WTC11 (cell line): ENCODE measurements at regions not wholly inside any gene's neighbourhood (a gene's known extent, or its start where the extent isn't known, plus 50 kb on each side); places are given as distances from the start of the nearest gene placed in this dataset.
"Not testable (repeated sequence)": the region's sequence is repeated elsewhere in the genome, so short reads cannot be mapped to it uniquely, and the experiment has no call there.

ENCODE experiments used
- ARID4B ChIP-seq: sonication (generic); formaldehyde crosslinking; IDR thresholded peaks from 2 replicates; pipeline ENCODE4 v1.8.0; 2023; ENCODE audit warnings: missing genetic modification reagents, mild to moderate bottlenecking, borderline replicate concordance
- ATF2 ChIP-seq: sonication (generic); formaldehyde crosslinking; IDR thresholded peaks from 2 replicates; pipeline ENCODE4 v1.8.1; 2022; ENCODE audit warnings: low read depth, missing genetic modification reagents, borderline replicate concordance
- CTCF ChIP-seq: fragments of 200-600 bp; IDR thresholded peaks from 2 replicates; pipeline ENCODE4 v1.8.0; 2022; ENCODE audit warnings: antibody characterized with exemption
- IRF2 ChIP-seq: sonication (generic); formaldehyde crosslinking; IDR thresholded peaks from 2 replicates; pipeline ENCODE4 v1.8.0; 2022; ENCODE audit warnings: low read depth, missing genetic modification reagents, borderline replicate concordance
- KAT7 ChIP-seq: sonication (generic); formaldehyde crosslinking; IDR thresholded peaks from 2 replicates; pipeline ENCODE4 v1.8.1; 2023; ENCODE audit warnings: missing genetic modification reagents, mild to moderate bottlenecking, borderline replicate concordance
- PREB ChIP-seq: sonication (generic); formaldehyde crosslinking; IDR thresholded peaks from 2 replicates; pipeline ENCODE4 v1.8.1; 2022; ENCODE audit warnings: mild to moderate bottlenecking, missing genetic modification reagents, moderate library complexity, borderline replicate concordance
- TEAD1 ChIP-seq: sonication (generic); formaldehyde crosslinking; IDR thresholded peaks from 2 replicates; pipeline ENCODE4 v1.8.0; 2022; ENCODE audit warnings: mild to moderate bottlenecking, missing genetic modification reagents
- USF1 ChIP-seq: sonication (generic); formaldehyde crosslinking; IDR thresholded peaks from 2 replicates; pipeline ENCODE4 v1.8.0; 2022; ENCODE audit warnings: mild to moderate bottlenecking, missing genetic modification reagents
- USF2 ChIP-seq: sonication (generic); formaldehyde crosslinking; IDR thresholded peaks from 2 replicates; pipeline ENCODE4 v1.8.1; 2023; ENCODE audit warnings: mild to moderate bottlenecking, missing genetic modification reagents, moderate library complexity
- ZNF263 ChIP-seq: sonication (generic); formaldehyde crosslinking; IDR thresholded peaks from 2 replicates; pipeline ENCODE4 v1.8.1; 2022; ENCODE audit warnings: low read depth, mild to moderate bottlenecking, moderate library complexity, missing genetic modification reagents

GRCh38 chr7:156565002-156565401, 75.6 kb upstream of the RNF32 start:
- TF ChIP-seq USF2 (CRISPR knock-in tag); CTCF; KAT7 (CRISPR knock-in tag); ATF2 (CRISPR knock-in tag); USF1 (CRISPR knock-in tag); TEAD1; ARID4B (CRISPR knock-in tag); ZNF263 (CRISPR knock-in tag); PREB (CRISPR knock-in tag); IRF2 (CRISPR knock-in tag): not testable (repeated sequence)
